Esophagus muscularis mucosa (tissue), 3 donors: ENCODE measurements at regions not wholly inside any gene's neighbourhood (a gene's known extent, or its start where the extent isn't known, plus 50 kb on each side); places are given as distances from the start of the nearest gene placed in this dataset.

Experiments
- EP300 ChIP-seq: sonication (generic); formaldehyde crosslinking; IDR thresholded peaks from one replicate; pipeline ENCODE4 v1.6.1; 2017; ENCODE audit warnings: antibody characterized with exemption
- TF ChIP-seq, protein P1 (sequence below), 3 experiments: fragments of 200-600 bp in 2 of 3; fragments of 450-650 bp in 1 of 3; sonication (generic) in 2 of 3; IDR thresholded peaks; one replicate each; pipeline ENCODE4 v1.5.1; 2017 to 2019; ENCODE audit warnings: antibody characterized with exemption in 3 of 3, mild to moderate bottlenecking in 2 of 3, moderate library complexity in 1 of 3

DNA sequence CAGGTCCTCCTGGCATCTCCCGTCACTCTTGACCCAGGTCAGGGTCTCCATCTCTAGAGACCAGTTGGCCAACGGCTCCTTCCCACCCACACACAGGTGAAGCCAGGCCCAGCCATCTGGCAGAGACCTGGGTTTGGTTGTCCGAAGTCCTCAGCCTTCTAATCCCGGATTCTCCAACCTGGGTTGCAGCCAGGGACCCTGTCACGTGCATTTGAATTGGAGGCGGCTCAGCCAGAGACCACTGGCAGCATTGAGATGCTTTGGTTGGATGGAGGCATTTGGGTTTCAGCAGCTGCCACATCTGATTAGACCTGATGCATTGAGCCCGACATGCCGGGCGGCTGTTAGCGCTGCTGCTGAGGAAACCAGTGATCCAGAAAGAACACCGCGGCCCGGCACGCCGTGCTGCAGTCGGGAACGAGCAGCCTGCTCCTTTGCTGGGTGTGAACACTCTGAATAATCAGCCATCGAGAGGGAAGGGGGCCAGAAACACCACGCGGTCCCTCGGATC lies 163.2 kb downstream of the BRD1 start:
- TF ChIP-seq, protein P1, sequence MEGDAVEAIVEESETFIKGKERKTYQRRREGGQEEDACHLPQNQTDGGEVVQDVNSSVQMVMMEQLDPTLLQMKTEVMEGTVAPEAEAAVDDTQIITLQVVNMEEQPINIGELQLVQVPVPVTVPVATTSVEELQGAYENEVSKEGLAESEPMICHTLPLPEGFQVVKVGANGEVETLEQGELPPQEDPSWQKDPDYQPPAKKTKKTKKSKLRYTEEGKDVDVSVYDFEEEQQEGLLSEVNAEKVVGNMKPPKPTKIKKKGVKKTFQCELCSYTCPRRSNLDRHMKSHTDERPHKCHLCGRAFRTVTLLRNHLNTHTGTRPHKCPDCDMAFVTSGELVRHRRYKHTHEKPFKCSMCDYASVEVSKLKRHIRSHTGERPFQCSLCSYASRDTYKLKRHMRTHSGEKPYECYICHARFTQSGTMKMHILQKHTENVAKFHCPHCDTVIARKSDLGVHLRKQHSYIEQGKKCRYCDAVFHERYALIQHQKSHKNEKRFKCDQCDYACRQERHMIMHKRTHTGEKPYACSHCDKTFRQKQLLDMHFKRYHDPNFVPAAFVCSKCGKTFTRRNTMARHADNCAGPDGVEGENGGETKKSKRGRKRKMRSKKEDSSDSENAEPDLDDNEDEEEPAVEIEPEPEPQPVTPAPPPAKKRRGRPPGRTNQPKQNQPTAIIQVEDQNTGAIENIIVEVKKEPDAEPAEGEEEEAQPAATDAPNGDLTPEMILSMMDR (IDR thresholded peaks at IDR 0.05), result no peak
- TF ChIP-seq EP300, result no peak
